ENCODE measurements at regions not wholly inside any gene's neighbourhood (a gene's known extent, or its start where the extent isn't known, plus 50 kb on each side); places are given as distances from the start of the nearest gene placed in this dataset.

- TF ChIP-seq CTCF (conservative IDR thresholded peaks at IDR 0.05; ENCODE audit: low read depth, low read length) (no peak), EZH2phosphoT487 (IDR thresholded peaks at IDR 0.05; ENCODE audit: borderline replicate concordance, low read length) (no peak)
These were observed 82.5 kb upstream of the ARL4C start for GRCh38 chr2:234579231-234579962.
